HG02885 (cell line): ENCODE measurements at regions not wholly inside any gene's neighbourhood (a gene's known extent, or its start where the extent isn't known, plus 50 kb on each side); places are given as distances from the start of the nearest gene placed in this dataset.
A peak's percentile ranks its signal among the peaks of the same experiment; 100 is the strongest.

ENCODE experiments used
- ATAC-seq: cut with Tn5 transposase; IDR thresholded peaks from one replicate; pipeline ENCODE4 v1.9.1; 2021; ENCODE audit warnings: mild to moderate bottlenecking; ENCODE audit not compliant: unreplicated experiment, poor library complexity

GRCh38 chr2:126771501-126772195 lies 115.7 kb downstream of the GYPC start:
- ATAC-seq, result no peak

DNA sequence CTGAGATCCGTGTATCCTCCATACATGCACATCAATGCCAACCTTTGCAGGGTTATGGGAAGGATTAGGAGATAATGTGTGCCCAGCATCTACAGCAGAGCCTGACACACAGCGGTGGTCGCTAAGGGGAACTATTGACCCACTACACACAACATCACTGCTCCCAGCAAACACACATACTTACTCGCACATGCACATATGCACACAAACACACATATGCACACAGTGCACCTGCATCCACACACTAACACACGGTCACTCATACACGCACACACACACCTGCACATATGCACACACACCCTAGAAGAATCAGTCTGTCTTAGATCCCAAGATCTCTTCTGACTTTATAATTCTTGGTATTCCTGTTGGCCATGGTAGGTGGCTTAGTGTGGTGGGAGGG lies 118.3 kb downstream of the GYPC start:
- no peak for ATAC-seq

DNA sequence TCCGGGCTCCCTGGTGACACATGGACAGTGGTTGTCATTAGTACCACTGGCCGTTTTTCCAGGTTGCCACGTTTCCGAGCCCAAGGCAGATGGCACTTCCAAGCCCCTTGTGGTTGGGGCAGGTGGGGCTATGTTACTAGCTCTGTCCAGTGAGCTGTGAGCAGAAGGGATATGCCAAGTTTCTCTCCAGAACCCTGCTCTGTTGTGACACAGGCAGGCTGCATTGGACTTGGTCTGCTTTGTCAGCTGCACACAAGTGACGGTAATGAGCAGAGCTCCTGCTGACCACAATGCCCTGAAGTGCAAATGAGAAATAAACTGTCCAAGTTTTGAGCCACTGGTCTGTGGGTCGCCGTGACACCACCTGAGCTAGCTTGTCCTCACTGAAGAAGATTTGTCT lies 118.8 kb downstream of the GYPC start:
- no peak for ATAC-seq

GRCh38 chr2:126775300-126775985 lies 119.5 kb downstream of the GYPC start:
- ATAC-seq, result no peak

GRCh38 chr2:126776255-126776654 lies 120.3 kb downstream of the GYPC start:
- no peak for ATAC-seq

GRCh38 chr2:126776692-126777619 lies 121.0 kb downstream of the GYPC start:
- peak; percentile 91 for ATAC-seq

GRCh38 chr2:126777620-126777978 lies 121.1 kb upstream of the TEX51 start:
- peak; percentile 21 for ATAC-seq

GRCh38 chr2:126778561-126779501 lies 119.9 kb upstream of the TEX51 start:
- ATAC-seq, result no peak

DNA sequence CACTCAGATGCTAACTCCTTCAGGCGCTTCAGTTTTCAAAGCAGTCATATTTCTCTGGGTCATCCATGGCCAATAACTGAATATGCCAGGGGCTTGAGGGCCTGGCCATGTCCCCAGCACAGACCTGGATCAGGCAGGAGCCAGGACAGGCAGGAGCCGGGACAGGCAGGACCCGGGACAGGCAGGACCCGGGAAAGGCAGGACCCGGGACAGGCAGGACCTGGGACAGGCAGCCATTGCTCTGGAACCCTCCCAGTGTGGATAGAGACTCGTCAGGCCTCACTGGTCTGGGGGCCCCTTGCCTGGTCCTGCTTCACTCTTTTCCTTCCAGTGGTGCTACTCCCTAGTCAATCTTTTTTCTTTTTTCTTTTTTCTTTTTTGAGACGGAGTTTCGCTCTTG lies 117.5 kb upstream of the TEX51 start:
- no peak for ATAC-seq

GRCh38 chr2:126781806-126782205 lies 116.9 kb upstream of the TEX51 start:
- ATAC-seq, result no peak

DNA sequence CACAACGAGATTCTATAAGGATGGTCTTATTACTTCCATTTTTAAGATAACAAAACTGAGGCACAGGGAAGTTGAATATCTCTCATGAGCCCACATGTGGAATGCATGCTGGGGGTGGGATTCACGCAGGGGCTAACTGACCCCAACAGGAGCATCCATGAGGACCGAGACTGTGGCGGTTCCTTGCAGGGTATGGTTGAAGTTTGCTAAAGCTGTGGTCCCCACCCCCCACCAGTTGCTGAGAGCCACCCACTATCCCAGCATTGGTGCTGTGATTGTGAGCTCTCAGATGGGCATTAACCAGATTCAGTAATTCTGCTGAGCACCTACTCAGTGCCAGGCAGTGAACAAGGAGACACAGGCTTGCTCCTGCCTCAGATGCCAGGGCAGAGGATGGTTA lies 116.0 kb upstream of the TEX51 start:
- ATAC-seq, result no peak

- ATAC-seq, result no peak
These were observed 115.3 kb upstream of the TEX51 start for GRCh38 chr2:126783341-126783740.

DNA sequence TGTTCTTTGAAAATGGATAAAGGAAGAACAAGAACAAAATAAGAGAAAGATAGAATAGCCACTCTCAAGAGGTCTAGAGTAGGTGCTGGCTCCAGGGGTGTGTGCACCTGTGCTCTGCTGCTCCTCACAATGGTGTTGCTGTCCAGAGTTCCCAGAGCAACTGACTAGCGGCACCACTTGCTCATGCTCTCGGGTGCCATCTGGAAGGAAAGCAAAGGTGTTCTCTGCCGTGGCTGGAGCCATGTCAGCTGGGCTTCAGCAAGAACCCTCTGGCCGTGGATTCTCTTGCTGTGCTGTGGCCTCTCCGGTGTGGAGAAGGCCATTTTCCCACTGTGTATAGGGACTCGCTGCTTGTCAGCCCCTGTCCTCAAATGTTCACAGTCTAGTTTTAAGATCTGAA lies 114.6 kb upstream of the TEX51 start:
- ATAC-seq, result no peak

- ATAC-seq, result no peak
These were observed 114.1 kb upstream of the TEX51 start for GRCh38 chr2:126784621-126785020.

GRCh38 chr2:126785236-126785635 lies 113.5 kb upstream of the TEX51 start:
- no peak for ATAC-seq

GRCh38 chr2:126785862-126786261 lies 112.8 kb upstream of the TEX51 start:
- ATAC-seq, result no peak

DNA sequence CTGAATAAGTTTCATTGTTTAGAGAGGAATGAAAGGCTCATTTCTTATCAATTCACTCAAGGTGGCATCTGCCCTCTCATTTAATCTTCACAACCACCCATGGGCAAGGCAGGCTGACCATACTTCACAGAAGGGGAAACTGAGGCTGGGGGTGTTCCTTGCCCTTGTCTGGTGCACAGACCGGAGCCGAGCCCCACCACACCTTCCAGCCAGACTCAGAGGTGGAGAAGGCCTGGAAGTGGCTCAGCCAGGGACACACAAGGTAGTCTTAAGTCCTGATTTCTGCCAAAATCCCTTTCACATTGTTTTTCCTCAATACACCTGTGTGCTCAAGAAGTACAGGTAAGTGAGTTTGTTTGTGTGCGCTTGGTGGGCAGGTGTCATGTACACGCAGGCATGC lies 111.9 kb upstream of the TEX51 start:
- no peak for ATAC-seq

- no peak for ATAC-seq
These were observed 111.4 kb upstream of the TEX51 start for GRCh38 chr2:126787289-126787688.

DNA sequence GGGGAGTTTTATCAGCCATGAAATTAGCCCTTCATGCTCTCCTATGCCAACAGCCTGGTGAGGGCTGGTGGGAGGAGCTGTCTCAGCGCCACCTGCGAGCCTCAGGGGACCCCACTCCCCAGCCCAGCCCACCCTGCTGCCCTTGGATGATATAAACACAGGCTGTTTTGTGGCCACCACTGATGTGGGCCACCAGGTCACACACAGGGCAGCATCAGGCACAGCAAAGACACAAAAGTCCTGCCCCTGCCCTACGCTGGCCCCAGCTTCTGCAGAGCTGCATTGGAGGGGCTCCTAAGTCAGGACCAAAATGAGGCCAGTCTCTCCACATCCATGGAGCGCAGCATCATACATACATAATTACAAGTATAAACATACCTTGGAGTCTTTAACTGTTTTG lies 110.6 kb upstream of the TEX51 start:
- ATAC-seq, result no peak

GRCh38 chr2:126788652-126789051 lies 110.0 kb upstream of the TEX51 start:
- no peak for ATAC-seq
